ENCODE measurements at regions not wholly inside any gene's neighbourhood (a gene's known extent, or its start where the extent isn't known, plus 50 kb on each side); places are given as distances from the start of the nearest gene placed in this dataset.
"Not testable (repeated sequence)": the region's sequence is repeated elsewhere in the genome, so short reads cannot be mapped to it uniquely, and the experiment has no call there.

DNA sequence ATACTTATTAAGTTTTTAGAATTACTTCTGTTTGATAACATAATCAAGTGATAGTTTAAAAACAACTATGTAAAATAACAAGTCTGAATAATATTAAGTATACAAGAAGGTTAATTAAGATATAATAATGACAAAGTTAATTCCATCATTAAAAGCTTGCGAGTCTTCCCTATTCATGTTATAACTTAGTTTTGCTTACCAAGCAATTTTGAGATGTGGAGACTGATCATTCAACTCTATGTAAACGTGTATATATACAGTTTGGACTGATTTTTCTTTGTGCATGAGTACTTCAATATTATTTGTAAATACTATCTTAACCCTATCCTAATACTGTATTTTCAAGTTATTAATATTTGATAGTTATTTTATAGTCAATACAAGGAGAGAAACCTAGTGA, 870.9 kb downstream of the GBE1 start:
- no peak for DNase-seq

DNA sequence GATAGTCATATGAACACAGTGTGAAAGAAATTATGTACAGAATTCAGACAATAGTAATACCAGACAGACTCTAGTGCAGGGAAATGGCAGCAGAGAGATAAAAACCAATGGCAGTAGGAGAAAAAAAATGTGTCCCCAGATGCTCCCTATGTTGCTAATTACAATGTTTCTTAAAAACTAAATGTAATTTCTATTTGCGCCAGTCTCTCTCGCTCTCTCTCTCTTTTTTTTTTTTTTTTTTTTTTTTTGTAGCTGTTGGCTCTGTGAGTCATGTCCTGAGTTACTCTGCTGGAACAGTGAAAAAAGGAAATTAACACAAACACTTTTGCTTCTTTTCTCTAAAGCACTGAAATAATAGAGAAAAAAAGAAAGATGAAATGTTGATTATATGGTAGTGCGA, 871.9 kb downstream of the GBE1 start:
- DNase-seq, result no peak

DNA sequence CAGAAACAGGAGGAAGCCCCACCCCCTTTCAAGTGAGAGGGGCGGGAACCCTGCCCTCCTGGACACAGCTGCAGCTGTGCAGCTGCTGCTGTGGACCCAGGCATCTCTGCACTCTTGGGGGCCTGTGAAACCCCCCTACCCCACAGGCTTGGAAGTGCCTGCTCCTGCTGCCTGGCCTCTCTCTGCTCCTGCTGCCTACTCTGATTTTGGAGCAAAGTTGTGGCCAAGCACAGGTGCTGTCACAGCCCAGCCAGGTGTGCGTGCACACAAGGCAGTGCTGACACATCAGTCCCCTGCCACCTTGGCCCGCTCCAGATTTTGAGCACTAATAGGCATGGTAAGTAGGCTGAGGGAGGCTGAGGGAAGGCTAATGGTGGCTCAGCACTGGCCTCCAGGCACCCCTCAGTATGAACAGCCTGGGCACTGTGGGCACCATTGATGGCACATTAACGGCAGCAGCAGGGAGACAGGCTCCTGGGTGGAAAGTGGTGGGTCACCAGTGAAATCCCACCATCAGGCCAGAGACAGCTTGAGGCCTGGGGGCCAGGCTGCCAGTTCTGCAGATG, 890.9 kb downstream of the GBE1 start:
- no peak for DNase-seq

DNA sequence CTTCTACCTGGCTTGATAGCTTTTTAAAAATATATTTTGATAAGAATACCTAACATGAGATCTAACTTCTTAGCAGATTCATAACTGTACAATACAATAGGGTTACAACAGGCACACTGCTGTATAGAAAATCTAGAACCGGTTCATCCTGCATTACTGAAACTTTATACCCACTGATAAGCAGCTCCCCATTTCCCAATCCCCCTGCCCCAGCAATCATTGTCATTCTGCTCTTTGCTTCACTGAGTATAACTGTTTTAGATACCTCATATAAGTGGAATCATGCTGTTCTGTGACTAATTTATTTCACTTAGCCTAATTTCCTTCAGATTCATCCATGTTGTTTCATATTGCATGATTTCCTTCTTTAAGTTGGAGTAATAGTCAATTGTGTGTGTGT, 906.0 kb downstream of the GBE1 start:
- no peak for DNase-seq

DNA sequence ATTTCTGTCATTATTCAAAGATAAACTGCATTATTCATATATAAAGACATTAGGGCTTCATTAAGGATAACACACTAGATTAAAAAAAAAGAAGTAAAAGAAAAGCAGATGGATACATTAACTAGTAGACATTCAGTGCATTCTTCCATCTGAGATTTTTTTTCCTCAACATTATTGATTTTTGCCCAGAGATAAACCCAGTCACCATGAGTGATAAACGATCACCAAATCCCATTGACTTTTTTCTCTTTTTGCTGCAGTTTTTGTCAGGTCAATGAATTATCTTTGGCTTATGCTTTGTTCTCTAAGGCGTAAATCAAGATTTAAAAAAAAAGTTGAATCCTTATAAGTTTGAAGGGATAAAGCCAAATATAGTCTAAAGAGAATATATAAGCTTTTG, 925.0 kb downstream of the GBE1 start:
- no peak for DNase-seq

DNA sequence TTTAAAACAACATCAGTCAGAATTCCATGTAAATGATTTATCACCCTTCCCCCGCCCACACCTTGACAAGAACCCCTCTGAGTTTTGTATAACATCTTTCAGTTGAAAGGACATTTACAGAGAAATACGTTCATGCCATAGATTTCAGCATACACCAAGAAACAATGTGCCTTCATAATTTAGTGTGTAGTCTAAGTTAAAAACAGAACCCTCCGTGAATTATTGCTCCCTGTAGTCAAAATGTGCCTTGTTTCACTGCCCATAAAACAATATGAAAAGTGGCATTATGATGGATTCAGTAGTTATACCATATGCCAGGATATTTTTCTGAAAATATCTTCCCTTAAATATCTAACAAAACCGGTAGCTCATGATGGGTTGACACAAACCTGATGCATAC, 953.9 kb downstream of the GBE1 start:
- DNase-seq, result no peak

DNA sequence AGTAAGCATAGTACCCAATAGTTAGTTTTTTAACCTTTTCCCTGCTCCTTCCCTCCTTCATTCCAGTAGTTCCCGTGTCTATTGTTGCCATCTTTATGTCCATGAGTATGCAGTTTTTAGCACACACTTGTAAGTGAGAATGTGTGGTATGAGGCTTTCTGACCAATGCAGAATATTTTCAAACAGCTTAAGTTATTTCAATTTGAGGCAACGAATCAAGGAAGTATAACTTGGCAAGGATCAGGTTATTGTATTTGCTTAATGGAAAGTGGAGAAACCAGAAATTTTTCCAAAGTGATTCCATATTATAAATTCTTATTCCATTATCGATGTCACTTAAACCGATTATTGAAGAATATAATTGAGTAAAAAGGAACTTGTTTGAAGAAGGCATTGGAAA, 954.8 kb downstream of the GBE1 start:
- DNase-seq, result no peak

DNA sequence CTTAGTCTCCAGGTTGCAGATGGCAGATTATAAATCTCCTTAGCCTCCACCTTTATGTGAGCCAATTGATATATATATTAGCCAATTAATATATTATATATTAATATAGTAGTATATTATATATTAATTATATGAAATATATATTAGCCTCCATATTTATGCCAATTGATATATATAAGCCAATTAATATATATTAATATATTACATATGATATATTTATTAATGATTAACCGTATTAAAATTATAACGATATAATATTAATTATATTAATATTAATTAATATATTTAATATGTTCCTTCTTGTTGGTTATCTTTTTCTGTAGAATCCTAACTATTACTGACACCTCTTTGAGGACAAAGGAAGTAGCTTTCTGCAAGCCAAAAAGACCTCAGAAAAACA, 972.5 kb downstream of the GBE1 start:
- DNase-seq, result no peak

DNA sequence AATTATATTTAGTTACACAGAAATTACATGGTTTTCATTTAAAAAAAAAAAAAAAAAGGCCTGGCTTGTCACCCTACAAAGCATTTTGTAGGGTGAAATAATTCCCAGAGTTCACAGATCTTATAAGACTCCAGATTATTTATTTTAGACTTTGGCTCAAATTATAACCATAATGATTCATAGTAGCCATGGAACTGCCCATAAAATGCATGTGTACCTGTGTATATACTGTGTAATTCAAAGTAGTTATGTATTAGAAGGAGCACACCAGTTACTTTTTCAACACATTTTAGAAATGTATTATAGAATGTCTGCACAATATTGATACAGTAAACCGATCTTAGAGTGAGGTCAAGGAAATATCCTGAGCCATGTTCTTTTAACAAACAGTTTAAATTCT, 975.6 kb downstream of the GBE1 start:
- DNase-seq, result no peak

DNA sequence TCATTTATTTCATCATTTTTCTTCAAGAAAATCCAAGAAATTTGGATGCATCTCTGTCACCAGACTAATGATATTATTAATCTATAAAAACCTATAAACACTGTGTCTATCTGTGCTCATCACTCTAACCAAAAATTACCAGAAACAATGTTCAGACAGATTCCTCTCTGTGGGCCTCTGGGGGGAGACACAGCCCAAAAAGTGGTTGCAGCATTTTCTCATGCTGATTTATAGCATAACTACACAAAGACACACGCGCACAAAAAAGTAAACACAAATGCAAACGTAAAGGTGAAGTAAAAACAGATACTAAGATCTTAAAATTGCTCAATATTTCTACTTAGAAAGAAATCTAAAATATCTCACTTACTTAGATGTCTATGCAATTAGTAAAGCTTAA, 976.0 kb downstream of the GBE1 start:
- DNase-seq, result no peak

DNA sequence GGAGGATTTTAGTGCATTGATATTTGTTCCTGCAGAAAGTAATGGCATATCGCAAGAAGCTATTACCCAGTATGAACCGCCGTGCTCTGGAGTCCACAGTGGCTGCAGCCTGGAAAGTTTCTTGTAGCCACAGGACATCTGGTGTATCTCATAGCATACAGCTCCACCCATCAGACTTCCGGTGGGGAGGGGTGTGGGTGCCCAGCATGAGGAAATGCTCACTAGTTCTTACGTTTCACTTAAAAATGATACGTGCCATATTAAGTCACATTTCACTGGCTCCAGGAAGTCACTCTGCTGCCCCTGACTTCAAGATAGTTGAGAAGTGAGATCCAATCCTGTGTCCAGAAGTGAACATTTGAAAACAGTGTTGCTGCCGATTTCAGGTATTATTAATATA, 990.4 kb downstream of the GBE1 start:
- no peak for DNase-seq

DNA sequence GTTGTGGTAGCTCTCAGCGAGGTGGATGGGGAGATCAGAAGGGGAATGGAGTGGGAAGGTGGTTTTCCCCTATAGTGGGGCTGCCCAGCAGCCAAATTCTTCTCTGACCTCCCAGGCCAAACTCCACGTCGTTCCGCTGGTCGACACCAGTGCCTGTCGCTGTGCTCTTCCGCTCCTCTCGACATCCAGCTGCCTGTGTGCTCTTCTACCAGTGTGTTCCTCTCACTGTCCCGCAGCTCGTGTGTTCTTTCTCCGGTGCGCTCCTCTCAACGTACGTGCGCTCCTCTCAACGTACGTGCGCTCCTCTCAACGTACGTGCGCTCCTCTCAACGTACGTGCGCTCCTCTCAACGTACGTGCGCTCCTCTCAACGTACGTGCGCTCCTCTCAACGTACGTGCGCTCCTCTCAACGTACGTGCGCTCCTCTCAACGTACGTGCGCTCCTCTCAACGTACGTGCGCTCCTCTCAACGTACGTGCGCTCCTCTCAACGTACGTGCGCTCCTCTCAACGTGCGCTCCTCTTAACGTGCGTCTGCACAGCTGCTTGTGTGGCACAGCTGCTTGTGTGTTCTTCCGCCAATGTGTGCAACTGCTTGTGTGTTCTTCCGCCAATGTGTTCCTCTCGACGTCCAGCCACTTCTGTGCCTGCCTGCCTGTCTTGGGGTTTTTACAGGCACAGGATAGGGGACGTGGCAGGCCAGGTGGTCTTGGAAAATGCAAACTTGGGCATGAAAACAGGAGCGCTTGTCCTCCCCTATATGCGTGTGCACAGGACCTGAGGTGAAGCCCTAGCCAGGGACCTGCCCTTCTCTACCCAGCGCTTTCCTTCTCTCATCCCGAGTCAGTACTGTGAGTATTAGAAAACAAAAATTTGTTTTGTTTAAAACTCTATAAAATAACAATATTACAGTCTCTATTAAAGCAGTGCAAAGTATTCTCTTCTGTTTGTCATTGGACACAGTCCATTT, 991.1 kb downstream of the GBE1 start:
- DNase-seq, result no peak

DNA sequence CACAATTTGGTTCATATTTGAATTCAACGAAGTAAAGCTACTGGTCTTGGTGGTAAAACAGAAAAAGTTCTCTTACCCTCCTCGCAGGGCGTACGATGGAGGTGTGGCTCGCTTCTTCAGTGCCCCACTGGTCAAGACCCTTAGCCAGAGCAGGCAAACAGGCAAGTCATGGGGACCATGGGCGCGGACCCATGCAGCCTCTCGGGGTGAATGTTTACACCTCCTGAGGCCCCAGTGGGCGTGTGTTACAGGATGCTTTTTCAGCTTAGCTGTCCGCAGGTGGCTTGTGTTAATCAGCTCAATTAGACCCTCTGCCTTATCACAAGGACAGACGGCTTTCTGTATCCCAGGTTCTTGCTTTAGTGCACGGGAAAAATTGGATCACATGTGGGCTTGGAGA, 991.8 kb downstream of the GBE1 start:
- no peak for DNase-seq

DNA sequence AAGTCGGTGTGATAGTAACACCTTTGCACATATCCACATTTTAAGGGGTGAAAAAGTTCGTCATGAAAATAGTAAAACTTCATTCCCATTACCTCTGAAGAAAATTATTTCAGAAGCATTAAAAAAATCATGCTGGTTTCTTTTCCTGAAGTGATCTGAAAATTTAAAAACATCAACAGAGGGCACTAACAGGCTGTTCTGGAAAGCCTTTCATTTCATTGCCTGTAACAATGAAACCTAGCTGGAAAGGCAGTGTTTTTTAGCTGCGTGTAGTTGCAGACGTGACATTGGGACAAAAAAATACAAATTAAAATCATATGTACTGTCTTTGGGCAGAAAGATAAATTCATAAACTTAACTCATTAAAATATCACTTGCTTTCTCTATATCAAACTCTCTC, 993.8 kb downstream of the GBE1 start:
- no peak for DNase-seq

DNA sequence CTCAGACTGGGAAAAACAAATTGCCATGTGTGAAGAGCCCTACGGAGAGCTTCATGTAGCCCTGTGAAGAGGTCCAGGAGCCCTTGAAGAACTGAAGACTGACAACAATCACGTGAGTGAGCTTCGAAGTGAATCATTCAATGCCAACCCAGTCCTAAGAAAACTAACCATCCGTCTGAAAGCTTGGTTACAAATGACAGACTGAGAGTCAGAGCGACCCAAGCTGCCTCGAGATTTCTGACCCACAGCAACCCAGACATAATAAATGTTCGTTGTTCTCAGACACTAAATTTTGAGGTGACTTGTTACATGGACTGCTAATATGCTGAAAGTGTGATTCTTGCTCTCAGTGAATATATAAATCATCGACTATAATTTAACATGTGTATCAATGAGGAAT, 987.2 kb upstream of the ROBO1 start:
- no peak for DNase-seq

DNA sequence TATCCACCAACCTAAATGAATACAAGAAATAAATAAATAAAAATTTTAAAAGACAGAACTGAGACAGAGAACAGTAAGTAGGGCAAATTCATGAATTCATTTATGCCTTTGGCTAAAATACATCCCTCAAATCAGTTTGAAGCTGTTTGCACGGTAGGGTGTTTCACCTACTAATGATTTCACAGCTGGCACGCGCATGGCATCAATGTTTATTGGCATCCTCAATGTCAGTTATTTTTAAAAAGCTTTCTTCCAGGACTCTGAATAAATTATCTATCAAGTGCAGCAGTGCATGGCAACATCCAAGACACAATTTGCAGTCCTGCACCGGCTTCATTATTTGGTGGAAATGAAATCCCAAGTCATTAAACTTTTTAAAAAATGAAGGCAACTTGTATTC, 985.2 kb upstream of the ROBO1 start:
- no peak for DNase-seq

DNA sequence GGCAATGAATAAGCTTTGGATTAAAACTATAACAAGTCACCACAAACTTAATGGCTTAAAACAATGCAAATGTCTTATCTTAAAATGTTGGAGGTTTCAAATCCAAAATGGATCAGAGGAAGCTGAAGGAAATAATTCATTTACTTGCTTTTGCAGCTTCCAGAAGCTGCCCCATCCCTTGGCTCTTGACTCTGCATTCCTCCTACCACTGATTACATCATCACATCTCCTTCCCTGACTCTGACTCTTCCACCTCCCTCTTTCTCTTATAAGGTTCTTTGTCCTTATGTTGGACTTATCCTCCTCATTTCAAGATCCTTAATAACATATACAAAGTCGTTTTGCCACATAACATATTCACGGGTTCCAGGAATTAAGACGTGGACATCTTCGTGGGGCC, 982.8 kb upstream of the ROBO1 start:
- DNase-seq, result no peak

DNA sequence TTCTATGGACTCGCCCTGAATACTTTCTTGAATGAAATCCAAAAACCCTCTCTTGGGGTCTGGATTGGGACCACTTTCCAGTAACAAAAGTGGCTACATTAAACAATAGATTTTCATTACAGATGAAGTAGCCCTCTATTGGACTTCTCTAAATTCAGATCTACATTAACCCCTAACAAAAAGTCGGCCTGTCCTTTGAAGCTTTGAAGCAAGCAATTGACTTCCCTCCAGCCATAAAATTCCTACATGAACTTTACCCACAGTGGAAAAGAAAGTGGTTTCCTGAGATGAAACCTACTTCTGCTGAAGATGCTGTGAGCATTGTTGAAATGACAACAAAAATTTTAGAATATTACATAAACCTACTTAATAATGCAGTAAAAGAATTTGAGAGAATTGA, 967.1 kb upstream of the ROBO1 start:
- DNase-seq, result no peak

DNA sequence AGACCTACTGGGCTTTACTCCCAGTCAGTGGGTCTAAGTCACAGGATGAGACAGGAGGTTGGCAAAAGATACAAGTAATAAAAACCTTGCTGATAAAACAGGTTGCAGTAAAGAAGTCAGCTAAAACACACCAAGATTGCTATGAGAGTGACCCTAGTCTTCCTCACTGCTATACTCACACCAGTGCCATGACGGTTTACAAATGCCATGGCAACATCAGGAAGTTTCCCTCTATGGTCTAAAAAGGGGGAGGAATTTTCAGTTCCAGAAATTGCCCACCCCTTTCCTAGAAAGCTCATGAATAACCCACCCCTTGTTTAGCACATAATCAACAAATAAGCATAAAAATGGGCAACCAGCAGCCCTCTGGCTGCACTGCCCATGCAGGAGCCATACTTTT, 966.7 kb upstream of the ROBO1 start:
- no peak for DNase-seq

DNA sequence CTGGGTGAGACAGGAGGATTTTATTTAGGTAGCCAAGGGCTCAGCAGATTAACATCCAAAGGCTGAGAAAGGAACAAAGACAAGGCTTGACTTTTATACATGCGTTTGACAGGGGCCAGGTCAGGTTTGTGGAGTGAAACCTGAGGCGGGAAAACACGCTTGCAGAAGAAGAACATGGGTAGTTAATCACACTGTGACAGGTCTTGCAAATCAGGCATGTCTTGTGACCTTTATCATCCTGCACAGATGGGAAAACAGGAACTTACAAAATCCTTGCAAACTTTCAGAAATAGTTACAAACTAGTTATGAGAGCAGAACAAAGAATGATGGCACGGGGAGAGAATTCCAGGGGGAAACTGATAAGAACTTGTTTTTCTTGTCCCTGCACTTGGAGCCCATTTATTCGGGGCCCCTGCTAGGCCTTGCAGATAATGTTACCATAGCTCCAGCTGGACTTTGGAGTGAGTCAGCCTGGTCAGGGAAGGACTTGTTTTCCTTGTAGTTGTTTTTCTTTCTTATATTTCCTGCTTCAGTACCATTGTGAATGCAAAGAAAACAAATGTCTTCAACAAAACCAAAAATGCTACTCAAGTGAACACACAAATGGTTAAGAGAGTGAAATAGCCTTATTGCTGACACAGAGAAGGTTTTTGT, 965.9 kb upstream of the ROBO1 start:
- peak; percentile 4 for DNase-seq

DNA sequence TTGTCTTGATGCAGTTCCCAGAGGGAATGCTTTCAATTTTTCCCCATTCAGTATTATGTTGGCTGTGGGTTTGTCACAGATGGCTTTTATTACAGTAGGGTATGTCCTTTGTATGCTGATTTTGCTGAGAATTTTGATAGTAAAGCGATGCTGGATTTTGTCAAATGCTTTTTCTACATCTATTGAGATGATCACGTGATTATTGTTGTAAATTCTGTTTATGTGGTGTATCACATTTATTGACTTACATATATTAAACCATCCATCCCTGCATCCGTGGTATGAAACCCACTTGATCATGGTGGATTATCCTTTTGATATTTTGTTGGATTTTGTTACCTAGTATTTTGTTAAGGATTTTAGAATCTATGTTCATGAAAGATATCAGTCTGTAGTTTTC, 959.8 kb upstream of the ROBO1 start:
- not testable (repeated sequence) for DNase-seq

DNA sequence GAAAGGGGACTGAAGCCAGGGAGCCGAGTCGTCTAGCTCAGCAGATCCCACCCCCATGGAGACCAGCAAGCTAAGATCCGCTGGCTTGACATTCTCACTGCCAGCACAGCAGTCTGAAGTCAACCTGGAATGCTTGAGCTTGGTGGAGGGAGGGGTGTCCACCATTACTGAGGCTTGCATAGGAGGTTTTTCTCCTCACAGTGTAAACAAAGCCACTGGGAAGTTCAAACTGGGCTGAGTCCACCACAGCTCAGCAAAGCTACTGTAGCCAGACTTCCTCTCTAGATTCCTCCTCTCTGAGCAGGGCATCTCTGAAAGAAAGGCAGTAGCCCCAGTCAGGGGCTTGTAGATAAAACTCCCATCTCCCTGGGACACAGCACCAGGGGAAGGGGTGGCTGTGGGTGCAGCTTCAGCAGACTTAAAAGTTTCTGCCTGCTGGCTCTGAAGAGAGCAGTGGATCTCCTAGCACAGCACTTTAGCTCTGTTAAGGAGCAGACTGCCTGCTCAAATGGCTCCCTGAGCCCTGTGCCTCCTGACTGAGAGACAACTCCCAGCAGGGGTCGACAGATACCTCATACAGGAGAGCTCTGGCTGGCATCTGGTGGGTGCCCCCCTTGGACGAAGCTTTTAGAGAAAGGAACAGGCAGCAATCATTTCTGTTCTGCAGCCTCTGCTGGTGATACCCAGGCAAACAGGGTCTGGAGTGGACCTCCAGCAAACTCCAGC, 942.0 kb upstream of the ROBO1 start:
- not testable (repeated sequence) for DNase-seq

DNA sequence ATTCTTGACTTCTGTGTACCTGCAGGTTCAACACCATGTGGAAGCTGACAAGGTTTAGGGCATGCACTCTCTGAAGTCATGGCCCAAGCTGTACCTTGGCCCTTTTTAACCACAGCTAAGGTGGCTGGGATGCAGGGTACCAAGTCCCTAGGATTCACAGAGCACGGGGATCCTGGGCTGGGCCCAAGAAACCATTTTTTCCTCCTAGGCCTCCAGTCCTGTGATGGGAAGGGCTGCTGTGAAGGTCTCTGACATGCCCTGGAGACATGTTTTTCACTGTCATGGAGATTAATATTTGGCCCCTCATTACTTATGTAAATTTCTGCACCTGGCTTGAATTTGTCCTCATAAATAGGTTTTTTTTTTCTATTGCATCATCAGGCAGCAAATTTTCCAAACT, 937.5 kb upstream of the ROBO1 start:
- DNase-seq, result no peak

DNA sequence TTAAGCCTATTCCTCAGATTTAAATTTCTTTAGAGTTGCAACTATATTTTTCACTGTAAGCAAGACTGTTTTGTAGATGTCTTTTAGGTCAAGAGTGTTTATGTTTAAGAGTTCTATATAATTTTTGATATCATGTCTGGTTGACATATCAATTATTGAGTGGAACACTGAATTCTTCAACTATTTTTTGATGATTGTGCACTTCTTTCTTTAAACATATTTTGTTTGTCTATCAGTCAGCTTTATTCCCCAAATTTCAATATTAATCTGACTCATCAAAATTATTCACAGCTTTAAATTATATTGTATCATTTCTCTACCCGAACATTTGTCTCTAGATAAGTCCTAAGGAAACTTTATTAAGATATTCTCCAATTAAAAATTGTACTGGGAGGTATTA, 933.6 kb upstream of the ROBO1 start:
- DNase-seq, result no peak

All from inflammatory macrophage treated with lipopolysaccharide for 4 hours (primary cell).